GM12865 (cell line): ENCODE measurements at regions not wholly inside any gene's neighbourhood (a gene's known extent, or its start where the extent isn't known, plus 50 kb on each side); places are given as distances from the start of the nearest gene placed in this dataset.

Experiments used
- DNase-seq: peaks from one replicate; pipeline ENCODE4 v3.0.0; 2010; ENCODE audit warnings: low read depth
- H3K4me3 ChIP-seq: 2 replicates; pipeline ENCODE4 v1.5.1; 2011; ENCODE audit warnings: mild to moderate bottlenecking, low read depth, low read length, control low read depth
- TF ChIP-seq, protein P1 (sequence below): IDR thresholded peaks from 2 replicates; pipeline ENCODE4 v1.5.1; 2011; ENCODE audit warnings: low read length, control low read depth, low read depth, inconsistent platforms; ENCODE audit not compliant: insufficient read depth; ENCODE audit errors: missing control alignments

GRCh38 chr4:122973465-122973864 is 51.1 kb upstream of the NUDT6 start:
- H3K4me3 ChIP-seq = no peak overlapping the region
- TF ChIP-seq, protein P1, sequence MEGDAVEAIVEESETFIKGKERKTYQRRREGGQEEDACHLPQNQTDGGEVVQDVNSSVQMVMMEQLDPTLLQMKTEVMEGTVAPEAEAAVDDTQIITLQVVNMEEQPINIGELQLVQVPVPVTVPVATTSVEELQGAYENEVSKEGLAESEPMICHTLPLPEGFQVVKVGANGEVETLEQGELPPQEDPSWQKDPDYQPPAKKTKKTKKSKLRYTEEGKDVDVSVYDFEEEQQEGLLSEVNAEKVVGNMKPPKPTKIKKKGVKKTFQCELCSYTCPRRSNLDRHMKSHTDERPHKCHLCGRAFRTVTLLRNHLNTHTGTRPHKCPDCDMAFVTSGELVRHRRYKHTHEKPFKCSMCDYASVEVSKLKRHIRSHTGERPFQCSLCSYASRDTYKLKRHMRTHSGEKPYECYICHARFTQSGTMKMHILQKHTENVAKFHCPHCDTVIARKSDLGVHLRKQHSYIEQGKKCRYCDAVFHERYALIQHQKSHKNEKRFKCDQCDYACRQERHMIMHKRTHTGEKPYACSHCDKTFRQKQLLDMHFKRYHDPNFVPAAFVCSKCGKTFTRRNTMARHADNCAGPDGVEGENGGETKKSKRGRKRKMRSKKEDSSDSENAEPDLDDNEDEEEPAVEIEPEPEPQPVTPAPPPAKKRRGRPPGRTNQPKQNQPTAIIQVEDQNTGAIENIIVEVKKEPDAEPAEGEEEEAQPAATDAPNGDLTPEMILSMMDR = no peak
- DNase-seq = no peak

DNA sequence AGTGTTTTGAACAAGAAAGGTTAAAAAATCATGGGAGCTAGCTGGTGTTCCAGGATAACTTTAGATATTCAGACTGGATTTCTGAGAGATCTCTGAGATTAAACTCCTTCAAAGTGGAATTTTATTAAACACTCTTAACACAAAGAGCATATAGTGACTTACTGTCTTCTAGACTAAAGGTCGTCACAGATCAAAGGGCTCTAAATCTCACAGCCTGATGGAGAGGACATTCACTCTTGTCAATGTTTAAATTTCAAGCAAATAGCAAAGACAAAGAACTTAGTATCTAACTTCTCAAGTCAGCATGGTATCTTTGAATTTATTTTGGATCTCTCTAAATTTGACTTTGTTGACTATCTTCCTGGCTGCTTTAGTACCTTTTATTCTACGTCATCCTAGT is 53.7 kb upstream of the NUDT6 start:
- H3K4me3 ChIP-seq = no peak overlapping the region
- DNase-seq = no peak
- TF ChIP-seq, protein P1 = no peak

- no peak for DNase-seq
- no peak overlapping the region for H3K4me3 ChIP-seq
- TF ChIP-seq, protein P1 = no peak
Measured at GRCh38 chr4:122977103-122977502, 54.7 kb upstream of the NUDT6 start.

- H3K4me3 ChIP-seq = no peak overlapping the region
- DNase-seq = no peak
- TF ChIP-seq, protein P1 = no peak
Measured at GRCh38 chr4:122978109-122978508, 55.7 kb upstream of the NUDT6 start.

- DNase-seq = no peak
- no peak overlapping the region for H3K4me3 ChIP-seq
- TF ChIP-seq, protein P1 = no peak
Measured at GRCh38 chr4:122978789-122979188, 56.4 kb upstream of the NUDT6 start.

- DNase-seq = no peak
Measured at GRCh38 chr4:122980860-122981259, 58.5 kb upstream of the NUDT6 start.

GRCh38 chr4:122988696-122989095 is 66.3 kb upstream of the NUDT6 start:
- no peak overlapping the region for H3K4me3 ChIP-seq
- TF ChIP-seq, protein P1 = no peak
- DNase-seq = no peak

More at GRCh38 chr4:122980860-122981259, 58.5 kb upstream of the NUDT6 start:
- H3K4me3 ChIP-seq = no peak overlapping the region
- TF ChIP-seq, protein P1 = no peak
